Panc1 (cell line): ENCODE measurements at regions not wholly inside any gene's neighbourhood (a gene's known extent, or its start where the extent isn't known, plus 50 kb on each side); places are given as distances from the start of the nearest gene placed in this dataset.

Source experiments
- ATAC-seq: fragments of 200-7000 bp; cut with Tn5 transposase; 2 replicates; pipeline ENCODE4 v1.9.1; 2020; ENCODE audit warnings: mild to moderate bottlenecking, moderate library complexity
- BruUV-seq: library from RNA; stranded (reverse); fragments of 400-500 nt; replicated peaks from 2 replicates; lab custom pipeline; 2021; lab: Mats Ljungman, UMichigan
- CTCF ChIA-PET: fragments of 300-600 bp; sonication (Branson Sonifier 250); formaldehyde crosslinking; loops from one replicate; lab custom pipeline; 2022; ENCODE audit warnings: antibody characterized with exemption; lab: Charles Lee
- POLR2A ChIA-PET: fragments of 300-600 bp; sonication (Branson Sonifier 250); formaldehyde crosslinking; loops from one replicate; lab custom pipeline; 2022; ENCODE audit warnings: antibody characterized with exemption; lab: Charles Lee
- DNase-seq: peaks from one replicate; pipeline ENCODE4 v3.0.0-alpha.2; 2010; ENCODE audit warnings: low read depth, low spot score
- H3K27ac ChIP-seq: 2 replicates; pipeline ENCODE4 v1.5.1; 2011; ENCODE audit warnings: mild to moderate bottlenecking, low read length, inconsistent platforms
- H3K27me3 ChIP-seq: fragments of 200-500 bp; sonication (Bioruptor generic); 2 replicates; pipeline ENCODE4 v1.6.0; 2014; ENCODE audit warnings: low read length, inconsistent platforms; ENCODE audit not compliant: control insufficient read depth, insufficient read depth
- H3K36me3 ChIP-seq: fragments of 200-500 bp; sonication (Bioruptor generic); 2 replicates; pipeline ENCODE4 v1.5.1; 2014; ENCODE audit warnings: inconsistent platforms, mild to moderate bottlenecking, low read length, moderate library complexity; ENCODE audit not compliant: control insufficient read depth, insufficient read depth
- H3K4me1 ChIP-seq: 2 replicates; pipeline ENCODE4 v1.5.1; 2011; ENCODE audit warnings: inconsistent platforms, mild to moderate bottlenecking, low read length, moderate library complexity; ENCODE audit not compliant: control insufficient read depth, insufficient read depth
- H3K4me3 ChIP-seq, 2 experiments: 2 replicates each; pipeline ENCODE4 v1.5.1; 2011 to 2012; ENCODE audit warnings: low read depth in 2 of 2, low read length in 2 of 2, mild to moderate bottlenecking in 2 of 2, inconsistent platforms in 1 of 2, moderate library complexity in 1 of 2
- H3K9me3 ChIP-seq: fragments of 200-500 bp; sonication (Bioruptor generic); 2 replicates; pipeline ENCODE4 v1.5.1; 2014; ENCODE audit warnings: low read depth, mild to moderate bottlenecking, inconsistent platforms, low read length, moderate library complexity; ENCODE audit not compliant: control insufficient read depth, insufficient read depth
- CTCF ChIP-seq: fragments of 450-650 bp; IDR thresholded peaks from 2 replicates; pipeline ENCODE4 v1.5.1; 2017; ENCODE audit warnings: mild to moderate bottlenecking
- POLR2AphosphoS5 ChIP-seq: IDR thresholded peaks from 2 replicates; pipeline ENCODE4 v1.6.1; 2012; ENCODE audit warnings: mild to moderate bottlenecking, low read depth, low read length, moderate library complexity
- REST ChIP-seq, 2 experiments: IDR thresholded peaks; 2 replicates each; pipeline ENCODE4 v1.6.1; 2011 to 2012; ENCODE audit warnings: low read depth in 2 of 2, control low read depth in 1 of 2, low read length in 1 of 2, mild to moderate bottlenecking in 1 of 2, moderate library complexity in 1 of 2; ENCODE audit not compliant: insufficient read depth in 1 of 2
- SIN3A ChIP-seq: IDR thresholded peaks from 2 replicates; pipeline ENCODE4 v1.6.1; 2012; ENCODE audit warnings: low read depth, mild to moderate bottlenecking, low read length, moderate library complexity, borderline replicate concordance; ENCODE audit not compliant: insufficient read depth
- TCF7L2 ChIP-seq: IDR thresholded peaks from 2 replicates; pipeline ENCODE4 v1.6.1; 2011; ENCODE audit warnings: mild to moderate bottlenecking, low read depth, low read length, inconsistent platforms
- in situ Hi-C: cut with HindIII; loops from 2 replicates; pipeline ENCODE4 v1.10.0; 2016; ENCODE audit warnings: low sequenced_read_pairs, low pct_unique_long_range_greater_than_20kb
- intact Hi-C: fragments of 100-400 bp; cut with micrococcal nuclease; formaldehyde crosslinking; loops from one replicate; pipeline ENCODE4 v1.10.0; 2022; ENCODE audit not compliant: unreplicated experiment

DNA sequence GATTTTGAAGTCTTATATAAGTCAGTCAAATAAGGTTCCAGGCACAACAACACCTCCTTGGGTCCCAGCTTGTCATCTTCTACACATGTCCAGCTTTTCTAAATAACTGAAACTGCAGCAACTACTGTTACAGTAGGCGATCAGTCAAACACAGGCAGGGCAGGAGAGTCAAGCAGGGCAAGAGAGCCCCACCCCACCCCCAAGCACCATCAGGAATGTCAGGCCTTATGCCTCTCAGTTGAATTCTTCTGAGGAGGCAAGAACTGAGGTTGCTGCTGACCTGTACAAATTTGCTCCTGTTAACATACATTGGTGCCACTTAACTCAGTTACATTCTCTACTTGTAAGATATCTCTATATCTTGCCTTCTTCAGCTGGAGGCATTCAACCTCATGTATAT, 608.8 kb upstream of the PCDH10 start:
- TF ChIP-seq CTCF (no peak), REST (IDR thresholded peaks at IDR 0.05; ENCODE audit: insufficient read depth in 1 of 2, low read depth in 2 of 2, low read length in 1 of 2) (no peak), TCF7L2 (no peak), SIN3A (no peak), POLR2AphosphoS5 (no peak)
- Histone ChIP-seq H3K4me1 (no peaks in the 10 kb centered on the region), H3K9me3 (no peaks in the 10 kb centered on the region), H3K27ac (no peak overlapping the region), H3K4me3 (no peak overlapping the region), H3K27me3 (no peaks in the 10 kb centered on the region), H3K36me3 (no peaks in the 10 kb centered on the region)
- ChIA-PET CTCF (no interaction called here), POLR2A (no interaction called here)
- no TSS peak for BruUV-seq
- in situ Hi-C loops (no loop called here), intact Hi-C loops (no loop called here)
- ATAC-seq = no peak
- no peak for DNase-seq

DNA sequence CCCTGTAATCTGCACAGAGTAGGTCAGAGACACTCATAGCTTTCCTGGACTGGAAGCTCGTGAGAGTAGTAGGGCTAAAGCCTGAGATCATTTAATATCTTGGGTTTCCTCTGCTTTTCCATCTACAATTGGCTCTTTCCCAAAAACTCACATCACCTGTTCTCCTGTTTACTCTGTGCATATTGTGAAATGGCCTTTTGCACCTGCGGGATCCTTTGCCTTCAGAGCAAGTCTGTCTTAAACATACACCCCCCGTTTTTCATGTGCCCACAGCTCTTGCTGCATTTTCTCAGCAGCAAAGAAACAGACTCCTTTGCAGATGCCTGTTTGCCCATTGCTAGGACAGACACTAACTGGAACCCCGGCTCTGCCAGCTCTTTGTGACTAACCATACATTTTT, 608.3 kb upstream of the PCDH10 start:
- H3K4me3 ChIP-seq = no peak overlapping the region
- no peaks in the 10 kb centered on the region for H3K9me3 ChIP-seq
- CTCF ChIA-PET = no interaction called here
- no peak for DNase-seq
- no peak for ATAC-seq
- H3K4me1 ChIP-seq = no peaks in the 10 kb centered on the region
- BruUV-seq = no TSS peak
- in situ Hi-C loops (no loop called here), intact Hi-C loops (no loop called here)
- POLR2A ChIA-PET = no interaction called here
- H3K27ac ChIP-seq = no peak overlapping the region
- TF ChIP-seq POLR2AphosphoS5 (no peak), CTCF (no peak), TCF7L2 (no peak)
- no peaks in the 10 kb centered on the region for H3K27me3 ChIP-seq
- H3K36me3 ChIP-seq = no peaks in the 10 kb centered on the region
